A549 (cell line): ENCODE measurements at regions not wholly inside any gene's neighbourhood (a gene's known extent, or its start where the extent isn't known, plus 50 kb on each side); places are given as distances from the start of the nearest gene placed in this dataset.
A peak's percentile ranks its signal among the peaks of the same experiment; 100 is the strongest.

Experiments
- ATAC-seq, 2 experiments: fragments of 200-7000 bp in 1 of 2; fragments of >200 bp in 1 of 2; cut with Nextera tagmentation in 1 of 2; cut with Tn5 transposase in 1 of 2; 3 replicates each; pipeline versions ENCODE4 v1.8.0 to v1.9.1; 2018 to 2020; ENCODE audit warnings: mild to moderate bottlenecking in 1 of 2, moderate library complexity in 1 of 2
- CTCF ChIA-PET: fragments of 300-600 bp; sonication (Branson Sonifier 250); formaldehyde crosslinking; extraction: SDS; loops from one replicate; lab custom pipeline; 2021; ENCODE audit warnings: antibody characterized with exemption, inconsistent platforms; lab: Yijun Ruan, JAX
- POLR2A ChIA-PET: fragments of 350-600 bp; formaldehyde crosslinking; extraction: SDS; loops from one replicate; lab custom pipeline; 2021; ENCODE audit warnings: antibody characterized with exemption, inconsistent platforms; lab: Yijun Ruan, JAX
- DNase-seq, 2 experiments: peaks; one replicate each; pipeline versions ENCODE4 v3.0.0 to v3.0.0-alpha.2; 2011 to 2016; ENCODE audit warnings: low read depth in 1 of 2, low spot score in 1 of 2
- FAIRE-seq: peaks from 2 replicates; lab custom pipeline; 2011; peaks lifted over from hg19 to GRCh38; lab: Jason Lieb, UNC
- H3K27ac ChIP-seq, 2 experiments: fragments of >200 bp; sonication (Bioruptor Twin); formaldehyde crosslinking; 3 replicates each; pipeline ENCODE4 v1.5.1; 2016 to 2017
- H3K4me1 ChIP-seq: fragments of >200 bp; sonication (Bioruptor Twin); formaldehyde crosslinking; 3 replicates; pipeline ENCODE4 v1.6.1; 2016
- H3K4me2 ChIP-seq: fragments of >200 bp; sonication (Bioruptor Twin); formaldehyde crosslinking; 3 replicates; pipeline ENCODE4 v1.6.1; 2016
- H3K4me3 ChIP-seq: fragments of >200 bp; sonication (Bioruptor Twin); formaldehyde crosslinking; 3 replicates; pipeline ENCODE4 v1.5.1; 2016
- H3K9me3 ChIP-seq: fragments of >200 bp; sonication (Bioruptor Twin); formaldehyde crosslinking; 3 replicates; pipeline ENCODE4 v1.6.1; 2016
- ATOH8 ChIP-seq: fragments of 250-450 bp; sonication (Bioruptor Pico); IDR thresholded peaks from 2 replicates; pipeline ENCODE4 v1.5.0; 2020; ENCODE audit warnings: low read depth, mild to moderate bottlenecking, moderate library complexity
- EHF ChIP-seq: fragments of 250-450 bp; sonication (Bioruptor Pico); IDR thresholded peaks from 2 replicates; pipeline ENCODE4 v1.5.0; 2020; ENCODE audit warnings: mild to moderate bottlenecking
- EHMT2 ChIP-seq: fragments of 200-600 bp; sonication (generic); IDR thresholded peaks from 2 replicates; pipeline ENCODE4 v1.6.1; 2016; ENCODE audit warnings: antibody characterized with exemption, low read depth, mild to moderate bottlenecking, moderate library complexity
- ELK1 ChIP-seq: fragments of 150-350 bp; IDR thresholded peaks from 2 replicates; pipeline ENCODE4 v1.6.1; 2014; ENCODE audit warnings: low read depth, mild to moderate bottlenecking, low read length
- EP300 ChIP-seq, 2 experiments: fragments of >200 bp; sonication (Bioruptor Twin); formaldehyde crosslinking; IDR thresholded peaks; 2 replicates in 1 of 2; 3 replicates in 1 of 2; pipeline ENCODE4 v1.6.1; 2016 to 2017
- ESRRA ChIP-seq: fragments of 150-350 bp; IDR thresholded peaks from 2 replicates; pipeline ENCODE4 v1.6.1; 2014; ENCODE audit warnings: mild to moderate bottlenecking, low read length, borderline replicate concordance
- HES2 ChIP-seq: fragments of >200 bp; sonication (Bioruptor Twin); formaldehyde crosslinking; IDR thresholded peaks from 2 replicates; pipeline ENCODE4 v1.6.1; 2016
- HMGXB4 ChIP-seq: fragments of 250-450 bp; sonication (Bioruptor Pico); IDR thresholded peaks from 2 replicates; pipeline ENCODE4 v1.5.0; 2021; ENCODE audit warnings: mild to moderate bottlenecking, moderate library complexity, borderline replicate concordance
- HOXA7 ChIP-seq: fragments of 250-450 bp; sonication (Bioruptor Pico); IDR thresholded peaks from 2 replicates; pipeline ENCODE4 v1.5.0; 2020; ENCODE audit warnings: mild to moderate bottlenecking, moderate library complexity
- HOXB13 ChIP-seq: fragments of 250-450 bp; sonication (Bioruptor Pico); IDR thresholded peaks from 2 replicates; pipeline ENCODE4 v1.5.0; 2020; ENCODE audit warnings: low read depth, mild to moderate bottlenecking, moderate library complexity
- HOXB5 ChIP-seq: fragments of 250-450 bp; sonication (Bioruptor Pico); IDR thresholded peaks from 2 replicates; pipeline ENCODE4 v1.5.0; 2020; ENCODE audit warnings: mild to moderate bottlenecking, moderate library complexity
- KDM1A ChIP-seq: fragments of 200-600 bp; sonication (generic); IDR thresholded peaks from 2 replicates; pipeline ENCODE4 v1.6.1; 2016; ENCODE audit warnings: low read depth, mild to moderate bottlenecking
- POLR2AphosphoS2 ChIP-seq: conservative IDR thresholded peaks from 2 replicates; pipeline ENCODE4 v1.6.1; 2012; ENCODE audit warnings: low read length, improper control_type of control experiment, inconsistent platforms
- RARB ChIP-seq: fragments of 250-450 bp; sonication (Bioruptor Pico); IDR thresholded peaks from 2 replicates; pipeline ENCODE4 v1.8.0; 2021; ENCODE audit warnings: mild to moderate bottlenecking, moderate library complexity
- RFX5 ChIP-seq: fragments of 450-650 bp; IDR thresholded peaks from 2 replicates; pipeline ENCODE4 v1.7.1; 2014; ENCODE audit warnings: antibody characterized with exemption, mild to moderate bottlenecking, moderate library complexity
- RNF2 ChIP-seq: fragments of 200-600 bp; sonication (generic); IDR thresholded peaks from 2 replicates; pipeline ENCODE4 v1.6.1; 2016; ENCODE audit warnings: low read depth, mild to moderate bottlenecking, antibody characterized with exemption, moderate library complexity, borderline replicate concordance
- SREBF2 ChIP-seq: fragments of 450-650 bp; IDR thresholded peaks from 2 replicates; pipeline ENCODE4 v1.6.1; 2014; ENCODE audit warnings: mild to moderate bottlenecking, moderate library complexity
- TFCP2L1 ChIP-seq: fragments of 250-450 bp; sonication (Bioruptor Pico); IDR thresholded peaks from 2 replicates; pipeline ENCODE4 v1.5.0; 2021; ENCODE audit warnings: mild to moderate bottlenecking
- TP53 ChIP-seq: fragments of 250-450 bp; sonication (Bioruptor Pico); IDR thresholded peaks from 2 replicates; pipeline ENCODE4 v1.5.0; 2021; ENCODE audit warnings: mild to moderate bottlenecking, moderate library complexity
- ZNF302 ChIP-seq: fragments of 250-450 bp; sonication (Bioruptor Pico); IDR thresholded peaks from 2 replicates; pipeline ENCODE4 v1.9.0; 2021; ENCODE audit warnings: inconsistent platforms, mild to moderate bottlenecking, moderate library complexity
- ZSCAN20 ChIP-seq: fragments of 250-450 bp; sonication (Bioruptor Pico); IDR thresholded peaks from 2 replicates; pipeline ENCODE4 v1.8.0; 2022; ENCODE audit warnings: mild to moderate bottlenecking, moderate library complexity
- WGBS: methylation state at CpG from one replicate; pipeline ENCODE4 v1.1.6; 2017; ENCODE audit errors: missing lambda C conversion rate; 5-methylcytosine and 5-hydroxymethylcytosine counted together

DNA sequence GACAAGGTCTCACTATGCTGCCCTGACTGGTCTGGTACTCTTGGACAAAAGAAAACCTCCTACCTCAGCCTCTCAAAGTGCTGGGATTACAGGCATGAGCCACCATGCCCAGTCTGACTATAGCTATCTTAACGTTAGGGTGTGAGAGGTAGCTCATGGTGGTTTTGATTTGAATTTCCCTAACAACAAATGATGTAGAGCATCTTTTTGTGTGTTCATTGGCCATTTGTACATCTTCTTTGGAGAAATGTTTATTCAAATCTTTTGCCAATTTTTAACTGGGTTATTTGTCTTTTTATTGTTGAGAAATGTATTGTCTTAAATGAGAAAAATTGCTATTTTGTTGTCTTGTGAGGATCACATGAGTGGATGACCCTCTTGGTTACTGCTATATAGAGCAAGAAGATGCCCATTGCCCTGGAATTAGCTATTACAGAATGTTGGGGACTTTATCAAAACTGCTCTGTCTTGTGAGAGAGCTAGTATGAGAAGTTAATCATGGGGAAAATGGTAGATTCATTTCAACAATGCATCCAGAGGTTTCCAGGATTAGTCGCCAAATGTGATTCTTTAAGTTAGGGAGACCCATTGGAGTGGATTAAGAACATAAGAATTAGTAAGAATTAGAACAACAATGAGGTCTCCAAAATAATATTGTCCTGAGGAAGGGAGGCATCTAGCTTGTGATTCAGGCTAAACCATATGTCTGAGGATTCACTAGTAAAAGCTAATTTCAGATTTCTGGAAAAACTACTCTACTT lies 124.3 kb upstream of the MOCS2 start:
- TF ChIP-seq RFX5 (0 out of 2 replicates have a peak, but pooled peaks have one; percentile 69), EHMT2 (no peak)
- CTCF ChIA-PET, result interaction anchor here (1.8 kb wide), 1 partner anchor 9 kb away, joined by 5 read pairs; no protein-coding TSS in a partner anchor

GRCh38 chr5:53236683-53237082 lies 127.1 kb upstream of the MOCS2 start:
- Histone ChIP-seq H3K4me2 (no peak overlapping the region), H3K9me3 (no peaks in the 10 kb centered on the region), H3K4me1 (no peaks in the 10 kb centered on the region), H3K27ac (no peak overlapping the region), H3K4me3 (no peak overlapping the region)
- ChIA-PET CTCF (interaction anchor here (0.5 to 1.0 kb wide), 2 partner anchors 12 to 22 kb away, joined by 3 read pairs; no protein-coding TSS in a partner anchor), POLR2A (no interaction called here)
- DNase-seq (no peak), ATAC-seq (no peak), FAIRE-seq (no peak)
- TF ChIP-seq ZSCAN20 (CRISPR knock-in tag), result no peak
- no peak for TF ChIP-seq ELK1
- no peak for TF ChIP-seq POLR2AphosphoS2
- 60% methylated on average over 3 of the region's 3 CpGs for WGBS

More for the DNA sequence above, 124.3 kb upstream of the MOCS2 start:
- ATAC-seq (no peak), DNase-seq (no peak), FAIRE-seq (no peak)
- no peak overlapping the region for H3K4me3 ChIP-seq
- WGBS, result 54% methylated on average over 2 of the region's 2 CpGs
- POLR2A ChIA-PET, result no interaction called here
- no peak overlapping the region for H3K4me2 ChIP-seq
- H3K9me3 ChIP-seq, result no peaks in the 10 kb centered on the region
- no peaks in the 10 kb centered on the region for H3K4me1 ChIP-seq
- no peak overlapping the region for H3K27ac ChIP-seq

GRCh38 chr5:53237876-53238275 lies 128.3 kb upstream of the MOCS2 start:
- no peak overlapping the region for H3K4me3 ChIP-seq
- H3K4me2 ChIP-seq, result no peak overlapping the region
- no peaks in the 10 kb centered on the region for H3K4me1 ChIP-seq
- ATAC-seq (no peak), DNase-seq (no peak), FAIRE-seq (no peak)
- TF ChIP-seq HOXA7 (CRISPR knock-in tag) (no peak), HES2 (no peak), TFCP2L1 (CRISPR knock-in tag) (no peak), SREBF2 (no peak), EHF (CRISPR knock-in tag) (no peak), KDM1A (no peak), HOXB5 (CRISPR knock-in tag) (no peak), TP53 (CRISPR knock-in tag) (no peak)
- ChIA-PET CTCF (interaction anchor here (1.0 kb wide), 1 partner anchor 10 kb away, joined by 3 read pairs; no protein-coding TSS in a partner anchor), POLR2A (no interaction called here)
- H3K9me3 ChIP-seq, result no peaks in the 10 kb centered on the region
- 83% methylated on average over 6 of the region's 6 CpGs for WGBS
- no peak overlapping the region for H3K27ac ChIP-seq

GRCh38 chr5:53239301-53239990 lies 129.9 kb upstream of the MOCS2 start:
- ChIA-PET POLR2A (no interaction called here), CTCF (no interaction called here)
- DNase-seq (no peak), FAIRE-seq (no peak), ATAC-seq (no peak)
- H3K4me3 ChIP-seq, result no peak overlapping the region
- 83% methylated on average over 2 of the region's 2 CpGs for WGBS
- H3K27ac ChIP-seq, result no peak overlapping the region
- H3K9me3 ChIP-seq, result no peaks in the 10 kb centered on the region
- no peak overlapping the region for H3K4me2 ChIP-seq
- H3K4me1 ChIP-seq, result no peaks in the 10 kb centered on the region
- TF ChIP-seq RARB (CRISPR knock-in tag) (no peak), EP300 (IDR thresholded peaks at IDR 0.05) (no peak), HMGXB4 (CRISPR knock-in tag) (no peak), ATOH8 (CRISPR knock-in tag) (no peak), HOXB13 (CRISPR knock-in tag) (no peak), ZNF302 (CRISPR knock-in tag) (no peak), KDM1A (no peak), SREBF2 (no peak), ESRRA (no peak), ZSCAN20 (CRISPR knock-in tag) (no peak), HES2 (no peak), RNF2 (no peak)
